Right cardiac atrium (tissue), 5 donors: ENCODE measurements at regions not wholly inside any gene's neighbourhood (a gene's known extent, or its start where the extent isn't known, plus 50 kb on each side); places are given as distances from the start of the nearest gene placed in this dataset.

Experiments
- ATAC-seq, 2 donors: fragments of 200-7000 bp; cut with Tn5 transposase; one replicate each; pipeline versions ENCODE4 v1.8.0 to v1.9.1; 2020; ENCODE audit warnings: moderate library complexity in 2 of 2, mild to moderate bottlenecking in 1 of 2
- DNase-seq, 3 donors: peaks; one replicate each; pipeline ENCODE4 v3.0.0-alpha.2; 2020
- H3K27ac ChIP-seq: one replicate; pipeline ENCODE4 v1.5.1; 2013; ENCODE audit warnings: mild to moderate bottlenecking, low read length, control low read depth, moderate library complexity
- H3K27me3 ChIP-seq: one replicate; pipeline ENCODE4 v1.6.1; 2013; ENCODE audit not compliant: control insufficient read depth, insufficient read depth
- H3K4me1 ChIP-seq: one replicate; pipeline ENCODE4 v1.6.1; 2013; ENCODE audit warnings: low read length; ENCODE audit not compliant: control insufficient read depth, insufficient read depth
- H3K4me3 ChIP-seq: one replicate; pipeline ENCODE4 v1.5.1; 2013; ENCODE audit warnings: low read length, control low read depth
- H3K9me3 ChIP-seq: one replicate; pipeline ENCODE4 v1.6.1; 2013; ENCODE audit warnings: low read length; ENCODE audit not compliant: control insufficient read depth
- WGBS: extraction: QIAGEN DNeasy Blood & Tissue Kit; methylation state at CpG from one replicate; pipeline ENCODE4 v1.1.7; 2013; 5-methylcytosine and 5-hydroxymethylcytosine counted together
- intact Hi-C, 4 donors: fragments of 100-400 bp; cut with DNase I; formaldehyde crosslinking; loops; one replicate each; pipeline versions ENCODE4 v1.11.0 to v1.14.0; 2022 to 2023
- donor health status: healthy with polysubstance abuse.
- donor health status: DM: no; HTN: yes; CAD: no.
- donor health status: DM: no; HTN: no; CAD: no.
- donor health status: DM: no; HTN: yes; CAD: no; lungs with severe emphysema.
- donor health status: DM: yes; HTN: yes; CAD: no.

DNA sequence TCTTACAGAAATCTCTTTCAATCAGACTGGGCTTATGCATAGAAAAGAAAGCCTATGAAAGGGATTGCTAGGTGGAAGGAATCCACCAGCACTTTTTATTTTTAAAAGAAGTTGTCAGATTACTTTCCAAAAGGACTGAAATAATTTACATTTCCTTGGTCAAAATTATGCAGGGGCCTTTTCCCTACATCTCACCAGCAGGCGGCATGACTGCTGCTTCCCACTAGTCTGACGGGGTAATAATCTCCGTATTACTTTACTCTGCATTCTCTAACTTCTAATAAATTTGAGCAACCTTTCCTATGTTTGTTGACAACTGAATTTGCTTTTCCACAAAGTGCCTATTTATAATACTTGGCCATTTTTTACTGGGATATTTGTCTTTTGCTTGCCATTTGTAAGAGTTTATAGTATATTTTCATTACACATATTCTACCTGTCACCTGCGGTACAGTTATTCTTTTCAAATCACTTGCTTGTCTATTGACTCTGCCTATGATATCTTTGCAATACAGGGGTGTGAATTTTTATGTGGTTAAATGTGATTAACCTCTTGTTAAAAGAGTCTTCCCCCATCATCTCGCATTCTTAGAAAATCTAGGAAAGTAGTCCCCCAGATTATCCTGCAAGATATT is 51.9 kb upstream of the USP47 start:
- DNase-seq = no peak
- WGBS = 62% methylated on average over 5 of the region's 5 CpGs
- H3K4me3 ChIP-seq = no peak overlapping the region
- H3K27ac ChIP-seq = no peak overlapping the region
- intact Hi-C loops = loop anchor here (5.0 to 10.0 kb wide), 4 partner anchors 165 to 855 kb away; partner anchors contain the start of gene GALNT18 (in 1 of the 4)
- ATAC-seq = no peak
- no peaks in the 10 kb centered on the region for H3K9me3 ChIP-seq
- H3K4me1 ChIP-seq = no peaks in the 10 kb centered on the region
- no peaks in the 10 kb centered on the region for H3K27me3 ChIP-seq

DNA sequence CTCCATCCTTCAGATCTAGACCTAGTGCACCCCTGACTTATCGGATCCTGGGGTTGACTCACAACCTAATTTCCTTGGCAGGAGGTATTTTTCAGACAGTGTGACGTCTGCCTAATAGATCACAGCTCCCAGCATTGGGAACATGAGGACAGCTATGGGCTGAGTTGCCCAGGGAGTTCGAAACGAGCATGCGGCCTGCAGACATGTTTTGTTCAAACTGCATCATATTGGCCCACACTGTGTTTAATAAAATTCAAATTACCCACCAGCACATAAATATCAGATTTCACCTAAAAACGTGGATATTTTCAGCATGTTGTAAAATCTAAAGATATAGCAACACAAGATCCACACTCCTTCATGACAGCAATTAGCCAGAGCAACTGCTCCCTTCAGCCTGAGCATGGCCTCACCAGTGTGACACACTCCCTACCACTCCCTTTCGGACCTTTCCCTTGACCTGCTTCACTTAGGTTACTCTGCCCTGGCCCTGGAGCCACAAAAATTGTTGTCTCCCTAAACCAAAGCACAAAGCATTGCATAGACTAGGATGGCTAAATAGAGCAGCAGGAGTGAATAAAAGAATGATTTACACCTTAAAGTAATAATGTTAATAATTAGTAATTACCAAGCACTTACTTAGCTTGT is 53.6 kb upstream of the USP47 start:
- H3K9me3 ChIP-seq = no peaks in the 10 kb centered on the region
- no peak overlapping the region for H3K4me3 ChIP-seq
- H3K27me3 ChIP-seq = no peaks in the 10 kb centered on the region
- H3K27ac ChIP-seq = no peak overlapping the region
- 50% methylated on average over 7 of the region's 7 CpGs for WGBS
- intact Hi-C loops = loop anchor here (5.0 to 10.0 kb wide), 4 partner anchors 163 to 853 kb away; partner anchors contain the start of gene GALNT18 (in 1 of the 4)
- ATAC-seq (peak in 1 of 2 donors; percentile 37), DNase-seq (no peak)
- no peaks in the 10 kb centered on the region for H3K4me1 ChIP-seq

DNA sequence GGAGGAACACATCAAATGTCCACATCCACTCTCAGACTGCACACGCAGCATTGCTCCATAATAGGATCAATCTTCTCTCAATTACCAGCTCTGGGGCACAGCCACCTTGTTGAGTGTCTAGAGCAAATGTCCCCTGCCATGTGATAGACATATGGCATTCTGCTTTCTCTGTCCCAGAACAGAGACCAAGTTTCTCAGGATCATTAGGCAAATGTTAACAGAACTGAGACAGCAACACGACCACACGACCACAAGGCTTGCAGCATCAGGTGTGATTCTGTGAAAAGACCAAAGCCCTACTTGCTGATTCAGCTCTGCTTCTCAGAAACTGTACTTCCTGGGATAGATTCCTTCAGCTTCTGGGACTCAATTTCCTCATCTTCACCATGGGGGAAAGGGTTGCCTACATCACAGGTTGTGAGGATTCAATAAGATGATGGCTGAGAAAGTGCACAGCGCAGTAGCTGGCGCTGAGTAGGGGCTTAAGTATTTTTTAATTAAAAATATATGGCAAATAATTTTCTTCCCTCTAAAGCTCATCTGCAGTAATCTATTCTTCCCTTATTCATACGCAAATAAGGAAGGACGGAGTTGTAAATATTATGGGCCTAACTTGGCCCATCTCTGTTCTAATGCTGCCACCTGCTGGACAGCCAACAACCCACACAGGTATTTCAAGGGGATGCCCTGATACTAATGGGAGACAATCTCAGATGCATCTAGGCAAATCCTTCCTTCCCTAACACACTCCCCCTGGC is 54.3 kb upstream of the USP47 start:
- ATAC-seq (peak; percentile 90 to 92), DNase-seq (peak; percentile 61 to 83 (median 72))
- WGBS = 68% methylated on average over 7 of the region's 7 CpGs
- H3K4me3 ChIP-seq = no peak overlapping the region
- intact Hi-C loops = loop anchor here (2.0 to 10.0 kb wide), 6 partner anchors 163 to 853 kb away; partner anchors contain the start of gene GALNT18 (in 1 of the 4)
- no peak overlapping the region for H3K27ac ChIP-seq
- no peaks in the 10 kb centered on the region for H3K27me3 ChIP-seq
- H3K9me3 ChIP-seq = no peaks in the 10 kb centered on the region
- H3K4me1 ChIP-seq = no peaks in the 10 kb centered on the region

DNA sequence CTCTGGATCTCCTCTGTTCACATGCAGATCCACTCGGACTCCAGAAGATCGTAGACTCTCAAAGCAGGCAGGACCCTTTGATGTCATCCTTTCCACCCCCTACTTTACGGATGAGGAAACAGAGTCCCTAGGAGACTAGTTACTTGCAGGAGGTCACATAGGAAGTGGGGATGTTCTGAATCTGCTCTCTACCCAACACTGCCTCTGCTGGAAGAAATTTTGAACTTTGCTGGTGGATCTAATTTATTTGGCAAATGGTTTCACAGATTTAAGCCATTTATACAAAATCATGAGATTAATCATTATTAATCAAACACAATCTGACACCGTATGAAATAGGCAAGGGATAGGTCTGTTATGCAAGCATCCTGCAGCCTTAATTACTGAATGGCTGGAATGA is 55.0 kb upstream of the USP47 start:
- Histone ChIP-seq H3K27me3 (no peaks in the 10 kb centered on the region), H3K9me3 (no peaks in the 10 kb centered on the region), H3K4me3 (no peak overlapping the region), H3K27ac (no peak overlapping the region), H3K4me1 (no peaks in the 10 kb centered on the region)
- intact Hi-C loops = loop anchor here (2.0 to 10.0 kb wide), 6 partner anchors 162 to 852 kb away; partner anchors contain the start of gene GALNT18 (in 1 of the 4)
- WGBS = 63% methylated on average over 4 of the region's 4 CpGs
- ATAC-seq = peak in 1 of 2 donors; percentile 52
- no peak for DNase-seq

DNA sequence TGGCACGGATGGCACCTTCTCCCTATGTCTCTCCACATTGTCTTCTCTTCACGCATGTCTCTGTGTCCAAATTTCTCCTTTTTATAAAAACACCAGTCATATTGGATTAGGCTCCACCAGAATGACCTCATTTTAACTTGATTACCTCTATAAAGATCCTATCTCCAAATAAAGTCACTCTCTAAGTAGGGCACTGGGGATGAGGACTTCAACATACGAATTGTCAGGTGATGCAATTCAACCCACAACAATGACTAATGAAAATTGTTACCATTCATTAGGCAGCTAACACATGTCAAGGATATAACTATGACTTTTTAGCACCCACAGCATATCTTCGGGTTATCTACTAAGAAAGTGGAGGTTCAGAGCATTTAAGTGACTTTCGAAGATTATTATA is 55.5 kb upstream of the USP47 start:
- Histone ChIP-seq H3K27me3 (no peaks in the 10 kb centered on the region), H3K9me3 (no peaks in the 10 kb centered on the region), H3K4me1 (no peaks in the 10 kb centered on the region), H3K27ac (no peak overlapping the region), H3K4me3 (no peak overlapping the region)
- 88% methylated on average over 5 of the region's 5 CpGs for WGBS
- intact Hi-C loops = loop anchor here (2.0 to 10.0 kb wide), 6 partner anchors 161 to 851 kb away; partner anchors contain the start of gene GALNT18 (in 1 of the 4)
- no peak for DNase-seq
- no peak for ATAC-seq

DNA sequence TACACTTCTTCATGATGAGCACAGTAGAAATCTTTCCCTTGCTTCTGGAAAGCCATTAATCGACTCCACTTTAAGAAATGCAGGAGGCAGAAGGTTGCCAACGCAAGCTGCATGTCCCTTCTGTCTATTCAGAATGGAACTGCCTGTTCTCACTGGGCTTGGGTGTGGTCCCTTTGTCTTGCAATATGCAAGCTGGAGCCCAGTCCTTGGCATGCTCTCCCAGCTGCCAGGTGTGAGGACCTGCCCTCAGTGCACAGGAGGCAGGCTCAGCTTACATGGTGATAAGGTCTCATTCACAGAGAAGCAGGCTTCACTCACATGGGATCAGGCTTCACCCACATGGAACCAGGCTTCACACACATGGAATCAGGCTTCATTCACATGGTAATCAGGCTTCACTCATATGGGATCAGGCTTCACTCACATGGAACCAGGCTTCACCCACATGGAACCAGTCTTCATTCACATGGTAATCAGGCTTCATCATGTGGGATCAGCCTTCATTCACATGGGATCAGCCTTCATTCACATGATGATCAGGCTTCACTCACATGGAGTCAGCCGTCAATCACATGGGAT is 59.2 kb upstream of the USP47 start:
- no peak overlapping the region for H3K4me3 ChIP-seq
- no peaks in the 10 kb centered on the region for H3K27me3 ChIP-seq
- intact Hi-C loops = loop anchor here in 3 of 4 donors (5.0 to 10.0 kb wide), 4 partner anchors 158 to 848 kb away; partner anchors contain the start of gene GALNT18 (in 1 of the 3)
- H3K4me1 ChIP-seq = no peaks in the 10 kb centered on the region
- DNase-seq = no peak
- ATAC-seq = no peak
- H3K9me3 ChIP-seq = no peaks in the 10 kb centered on the region
- WGBS = 86% methylated on average over 3 of the region's 3 CpGs
- no peak overlapping the region for H3K27ac ChIP-seq

DNA sequence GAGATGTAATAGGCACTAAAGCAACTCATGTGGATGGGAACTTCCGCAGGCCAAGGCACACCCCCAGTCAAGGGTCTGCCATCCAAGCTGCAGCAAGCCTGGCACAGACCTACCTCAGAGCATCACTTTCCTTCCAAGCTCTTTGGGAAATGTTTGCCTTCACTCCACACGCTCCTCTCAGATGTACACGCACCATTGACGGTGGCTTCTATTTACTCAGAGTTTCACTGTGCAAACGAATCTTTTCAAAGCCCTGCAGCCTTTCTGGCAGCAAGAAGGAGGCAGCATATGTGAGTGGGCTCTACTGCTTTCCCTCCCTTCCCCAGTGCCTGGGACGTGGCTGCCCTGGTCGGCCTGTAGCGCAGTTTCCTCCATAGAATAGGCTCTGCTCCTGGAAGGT is 60.9 kb upstream of the USP47 start:
- no peaks in the 10 kb centered on the region for H3K9me3 ChIP-seq
- no peak overlapping the region for H3K4me3 ChIP-seq
- DNase-seq (no peak), ATAC-seq (no peak)
- no peak overlapping the region for H3K27ac ChIP-seq
- no peaks in the 10 kb centered on the region for H3K4me1 ChIP-seq
- 90% methylated on average over 8 of the region's 8 CpGs for WGBS
- intact Hi-C loops = loop anchor here in 3 of 4 donors (5.0 to 10.0 kb wide), 4 partner anchors 156 to 846 kb away; partner anchors contain the start of gene GALNT18 (in 1 of the 3)
- no peaks in the 10 kb centered on the region for H3K27me3 ChIP-seq

DNA sequence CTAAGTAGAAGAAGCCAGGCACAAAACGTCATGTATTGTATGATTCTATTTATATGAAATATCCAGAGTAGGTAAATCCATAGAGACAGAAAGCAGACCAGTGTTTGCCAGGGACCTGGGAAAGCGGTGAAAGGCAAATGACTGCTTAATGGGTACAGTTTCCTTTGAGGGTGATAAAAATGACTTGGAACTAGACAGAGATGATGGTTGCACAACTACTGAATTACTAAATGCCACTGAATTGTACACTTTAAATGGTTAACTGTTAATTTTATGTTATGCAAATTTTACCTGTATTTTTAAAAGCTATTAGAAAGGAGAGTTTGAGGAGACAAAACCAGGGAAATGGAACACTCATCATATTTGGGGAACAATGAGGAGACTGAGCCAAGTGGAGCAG is 61.8 kb upstream of the USP47 start:
- DNase-seq (no peak), ATAC-seq (no peak)
- Histone ChIP-seq H3K27me3 (no peaks in the 10 kb centered on the region), H3K4me1 (no peaks in the 10 kb centered on the region), H3K4me3 (no peak overlapping the region), H3K27ac (no peak overlapping the region), H3K9me3 (no peaks in the 10 kb centered on the region)
- WGBS = 72% methylated on average over 2 of the region's 2 CpGs
- intact Hi-C loops = loop anchor here in 3 of 4 donors (5.0 to 10.0 kb wide), 4 partner anchors 155 to 845 kb away; partner anchors contain the start of gene GALNT18 (in 1 of the 3)

DNA sequence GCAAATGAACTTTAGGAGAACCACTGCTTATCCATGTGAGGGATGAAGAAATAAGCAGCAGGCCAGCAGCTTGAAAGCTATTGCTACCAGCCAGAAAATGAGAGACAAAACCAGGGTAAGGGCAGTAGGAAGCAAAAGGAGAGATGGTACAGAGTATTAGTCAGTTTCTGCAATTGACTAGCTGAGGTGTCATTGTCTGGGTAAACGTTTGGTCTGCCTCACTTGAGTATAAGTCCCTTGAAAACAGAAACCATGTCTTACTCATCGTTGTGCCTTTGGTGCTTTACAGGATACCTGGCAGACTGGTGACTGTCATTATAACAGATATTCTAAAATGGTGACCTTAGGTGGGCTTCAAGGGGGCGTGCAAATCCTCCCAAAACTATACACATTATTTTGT is 63.9 kb upstream of the USP47 start:
- ATAC-seq (no peak), DNase-seq (no peak)
- no peak overlapping the region for H3K27ac ChIP-seq
- H3K4me1 ChIP-seq = no peaks in the 10 kb centered on the region
- intact Hi-C loops = no loop called here
- no peaks in the 10 kb centered on the region for H3K9me3 ChIP-seq
- H3K27me3 ChIP-seq = no peaks in the 10 kb centered on the region
- H3K4me3 ChIP-seq = no peak overlapping the region
- 76% methylated on average over 3 of the region's 3 CpGs for WGBS

DNA sequence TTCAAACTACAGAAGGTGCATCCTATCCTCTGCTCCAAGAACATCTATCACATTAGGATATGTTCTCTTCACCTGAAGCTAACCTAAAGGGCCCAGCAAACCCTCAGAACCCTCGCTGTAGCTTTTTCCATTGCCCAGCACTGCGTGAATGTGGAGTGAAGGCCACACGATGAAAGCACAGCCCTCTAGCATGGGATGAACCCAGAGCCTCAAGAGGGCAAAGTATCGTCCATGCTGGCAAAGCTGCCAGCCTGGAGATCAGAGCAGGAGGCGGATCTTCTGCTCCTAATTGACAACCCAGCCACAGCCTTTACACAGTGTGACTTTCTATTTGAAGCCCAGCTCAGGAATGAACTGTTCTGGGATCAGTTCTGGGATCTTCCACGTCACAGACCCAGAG is 65.1 kb upstream of the USP47 start:
- H3K4me1 ChIP-seq = no peaks in the 10 kb centered on the region
- intact Hi-C loops = no loop called here

More for the DNA sequence above, 65.1 kb upstream of the USP47 start:
- DNase-seq (no peak), ATAC-seq (no peak)
- H3K9me3 ChIP-seq = no peaks in the 10 kb centered on the region
- H3K27ac ChIP-seq = no peak overlapping the region
- no peaks in the 10 kb centered on the region for H3K27me3 ChIP-seq
- no peak overlapping the region for H3K4me3 ChIP-seq
- 89% methylated on average over 6 of the region's 6 CpGs for WGBS
